HG03565 (cell line): ENCODE measurements at regions not wholly inside any gene's neighbourhood (a gene's known extent, or its start where the extent isn't known, plus 50 kb on each side); places are given as distances from the start of the nearest gene placed in this dataset.

Experiments
- ATAC-seq: cut with Tn5 transposase; IDR thresholded peaks from one replicate; pipeline ENCODE4 v1.9.1; 2021; ENCODE audit warnings: mild to moderate bottlenecking, moderate library complexity; ENCODE audit not compliant: unreplicated experiment

GRCh38 chr11:88448131-88448670 is 110.7 kb upstream of the CTSC start:
- no peak for ATAC-seq

DNA sequence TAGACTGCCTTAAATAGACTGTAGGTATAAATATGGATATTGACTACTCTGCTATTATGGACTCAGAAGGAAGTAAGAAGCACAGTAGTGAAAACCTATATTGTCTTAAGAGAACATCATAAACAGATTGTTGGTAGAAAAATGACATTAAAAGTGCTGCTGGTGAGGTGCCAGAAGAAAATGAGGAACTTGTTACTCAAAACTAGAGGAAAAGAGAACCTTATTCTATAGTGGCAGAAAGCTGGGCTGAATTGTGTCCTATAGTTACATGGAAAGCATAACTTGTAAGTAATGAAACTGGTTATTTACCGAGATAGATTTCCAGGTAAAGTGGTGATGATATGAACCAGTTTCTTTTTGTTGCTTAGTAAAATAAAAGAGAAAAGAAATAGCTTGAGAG is 109.7 kb upstream of the CTSC start:
- no peak for ATAC-seq

GRCh38 chr11:88439356-88439755 is 101.8 kb upstream of the CTSC start:
- ATAC-seq, result no peak

DNA sequence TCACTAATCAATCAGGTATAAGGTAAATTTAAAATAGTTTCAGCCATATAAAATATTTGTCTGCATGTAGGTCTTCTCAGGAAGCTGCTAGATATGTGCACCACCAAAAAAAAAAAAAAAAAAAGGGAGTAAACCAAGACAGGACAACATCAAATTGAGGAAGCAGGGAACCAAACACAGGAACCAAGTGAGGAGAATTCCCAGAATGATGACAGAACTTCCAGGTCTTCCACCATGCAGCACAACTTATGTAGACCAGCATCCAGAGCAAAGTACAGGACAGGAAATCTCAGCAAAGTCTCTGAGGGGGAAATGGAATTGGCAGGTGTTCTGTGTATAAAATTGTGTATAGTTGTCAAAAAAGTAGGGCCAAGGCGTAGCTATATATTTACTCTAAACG is 101.2 kb upstream of the CTSC start:
- no peak for ATAC-seq

DNA sequence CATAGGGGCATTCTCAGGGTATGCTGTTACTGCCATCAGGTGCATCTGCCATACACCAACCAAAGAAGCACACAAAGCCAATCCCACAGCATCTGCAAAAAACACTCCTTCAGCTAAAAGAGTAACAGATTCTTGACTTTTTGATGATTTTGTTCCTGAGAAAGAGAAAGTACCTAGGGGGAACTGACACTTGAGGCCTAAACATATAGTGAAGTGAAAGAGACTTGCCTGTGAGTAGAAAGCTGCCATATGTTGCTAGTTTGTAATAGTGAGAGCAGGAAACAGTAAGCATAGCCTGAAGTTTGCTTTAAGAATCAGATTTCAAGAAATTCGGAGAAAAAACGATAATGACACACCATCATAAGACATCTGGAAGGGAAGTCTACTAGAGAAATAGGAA is 97.9 kb upstream of the CTSC start:
- ATAC-seq, result peak; percentile 99

GRCh38 chr11:88434333-88434976 is 96.9 kb upstream of the CTSC start:
- ATAC-seq, result no peak

GRCh38 chr11:88433536-88434230 is 96.1 kb upstream of the CTSC start:
- ATAC-seq, result no peak

DNA sequence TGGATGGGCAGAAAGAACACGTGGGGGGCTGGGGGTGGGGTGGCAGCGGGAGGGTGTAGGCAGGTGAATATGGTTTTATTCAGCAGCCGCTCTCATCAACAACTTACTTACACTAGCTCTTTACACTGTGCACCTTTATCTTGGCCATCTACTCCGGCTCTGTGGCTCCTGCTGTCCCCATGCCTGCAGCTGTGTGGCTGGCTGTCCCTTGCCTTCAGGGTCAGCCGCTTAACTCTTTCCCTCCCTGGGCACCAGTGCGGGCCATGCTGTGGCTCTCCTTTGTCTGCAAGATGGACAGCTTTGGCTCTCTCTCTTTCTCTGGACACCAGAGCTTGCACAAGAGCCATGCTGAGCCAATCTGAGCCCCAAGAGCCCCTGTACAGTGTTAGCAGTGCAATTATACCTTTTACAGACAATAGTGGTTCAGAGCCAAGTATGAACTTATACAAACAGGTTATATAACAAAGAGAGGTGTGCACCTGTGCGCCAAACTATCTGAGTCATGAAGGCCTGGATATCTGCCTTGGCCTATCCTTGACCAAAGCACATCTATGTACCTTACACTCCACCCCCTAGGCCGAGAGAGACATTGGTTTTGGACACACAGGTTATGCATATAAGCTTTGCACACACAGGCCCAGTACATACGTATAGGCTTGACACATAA is 94.3 kb upstream of the CTSC start:
- ATAC-seq, result no peak

GRCh38 chr11:88428959-88429358 is 91.4 kb upstream of the CTSC start:
- ATAC-seq, result no peak

- ATAC-seq, result no peak
These were observed 90.2 kb upstream of the CTSC start for GRCh38 chr11:88427719-88428118.

- no peak for ATAC-seq
These were observed 87.3 kb upstream of the CTSC start for GRCh38 chr11:88424881-88425280.

GRCh38 chr11:88421530-88421929 is 84.0 kb upstream of the CTSC start:
- ATAC-seq, result peak; percentile 80

- ATAC-seq, result no peak
These were observed 82.7 kb upstream of the CTSC start for GRCh38 chr11:88420165-88420791.

- ATAC-seq, result no peak
These were observed 81.0 kb upstream of the CTSC start for GRCh38 chr11:88418508-88418907.

- no peak for ATAC-seq
These were observed 78.0 kb upstream of the CTSC start for GRCh38 chr11:88415495-88415894.

GRCh38 chr11:88414981-88415413 is 77.5 kb upstream of the CTSC start:
- ATAC-seq, result peak; percentile 17

GRCh38 chr11:88414385-88414861 is 76.9 kb upstream of the CTSC start:
- peak; percentile 54 for ATAC-seq

GRCh38 chr11:88411265-88411664 is 73.7 kb upstream of the CTSC start:
- no peak for ATAC-seq

DNA sequence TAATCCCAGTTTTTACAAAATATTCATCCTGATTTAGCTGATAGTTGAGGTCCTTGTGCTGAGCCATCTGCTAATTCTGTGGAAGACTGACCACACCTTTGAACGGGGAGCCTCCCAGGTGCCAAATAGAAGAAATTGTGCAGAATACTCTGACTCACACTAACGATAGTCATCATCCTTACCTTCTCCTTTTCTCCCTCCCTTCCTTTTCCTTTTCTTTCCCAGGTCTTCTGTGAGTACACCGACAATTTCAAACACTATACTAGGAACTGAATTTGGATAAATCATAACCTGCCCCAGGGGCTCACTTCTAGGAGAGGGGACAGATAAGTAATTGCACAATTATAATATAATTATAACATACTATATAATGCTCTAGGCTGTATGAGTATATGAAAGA is 73.1 kb upstream of the CTSC start:
- no peak for ATAC-seq

- ATAC-seq, result no peak
These were observed 72.5 kb upstream of the CTSC start for GRCh38 chr11:88410056-88410455.

DNA sequence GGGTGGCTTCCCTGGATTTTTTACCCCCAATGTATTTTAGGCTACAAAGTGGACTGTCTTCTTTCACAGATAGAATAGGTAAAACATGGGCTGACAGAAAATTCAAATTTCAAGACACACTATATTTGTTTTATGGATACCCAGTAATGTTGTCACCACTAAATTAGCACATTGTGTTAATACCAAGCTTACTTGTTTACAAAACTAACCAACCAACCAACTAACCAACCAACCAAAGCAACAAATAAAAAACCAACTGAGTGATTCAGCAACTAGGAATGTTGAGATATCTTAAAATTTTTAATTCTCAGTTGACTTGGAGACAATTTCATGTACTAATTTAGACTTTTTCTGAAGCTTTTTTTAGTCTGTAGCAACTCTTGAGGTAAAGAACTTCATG is 69.3 kb upstream of the CTSC start:
- ATAC-seq, result no peak
